NT2/D1 (cell line): ENCODE measurements at regions not wholly inside any gene's neighbourhood (a gene's known extent, or its start where the extent isn't known, plus 50 kb on each side); places are given as distances from the start of the nearest gene placed in this dataset.

Experiments used
- DNase-seq: peaks from one replicate; pipeline ENCODE4 v3.0.0-alpha.2; 2011; ENCODE audit warnings: low read depth, low spot score
- H3K27me3 ChIP-seq: 2 replicates; pipeline ENCODE4 v1.6.0; 2011; ENCODE audit warnings: mild to moderate bottlenecking; ENCODE audit not compliant: insufficient read length, insufficient read depth
- H3K36me3 ChIP-seq: 2 replicates; pipeline ENCODE4 v1.6.1; 2011; ENCODE audit warnings: mild to moderate bottlenecking, low read length, mixed read lengths; ENCODE audit not compliant: insufficient read depth, insufficient read length
- H3K4me1 ChIP-seq: 2 replicates; pipeline ENCODE4 v1.5.1; 2011; ENCODE audit not compliant: insufficient read depth, insufficient read length
- H3K4me3 ChIP-seq: 2 replicates; pipeline ENCODE4 v1.5.1; 2011; ENCODE audit warnings: low read depth; ENCODE audit not compliant: insufficient read length
- H3K9ac ChIP-seq: 2 replicates; pipeline ENCODE4 v1.6.0; 2011; ENCODE audit warnings: low read depth; ENCODE audit not compliant: insufficient read length
- H3K9me3 ChIP-seq: 2 replicates; pipeline ENCODE4 v1.5.1; 2011; ENCODE audit warnings: mild to moderate bottlenecking, low read length; ENCODE audit not compliant: insufficient read depth
- SUZ12 ChIP-seq: IDR thresholded peaks from 2 replicates; pipeline ENCODE4 v1.6.1; 2011; ENCODE audit not compliant: insufficient read length, insufficient read depth; ENCODE audit errors: extremely low read depth
- YY1 ChIP-seq: IDR thresholded peaks from 2 replicates; pipeline ENCODE4 v1.6.1; 2011; ENCODE audit not compliant: insufficient read length, insufficient read depth
- ZNF274 ChIP-seq: IDR thresholded peaks from 2 replicates; pipeline ENCODE4 v1.6.1; 2011; ENCODE audit warnings: mild to moderate bottlenecking, low read depth, low read length

- DNase-seq, result no peak
- Histone ChIP-seq H3K4me1 (no peaks in the 10 kb centered on the region), H3K4me3 (no peak overlapping the region), H3K36me3 (no peaks in the 10 kb centered on the region), H3K9me3 (no peaks in the 10 kb centered on the region), H3K9ac (no peak overlapping the region), H3K27me3 (no peaks in the 10 kb centered on the region)
- TF ChIP-seq YY1 (no peak), SUZ12 (no peak), ZNF274 (no peak)
These were observed 208.9 kb upstream of the SLC30A5 start for GRCh38 chr5:68884883-68885282.

GRCh38 chr5:68886814-68887213 is 207.0 kb upstream of the SLC30A5 start:
- Histone ChIP-seq H3K4me1 (no peaks in the 10 kb centered on the region), H3K27me3 (no peaks in the 10 kb centered on the region), H3K9me3 (no peaks in the 10 kb centered on the region), H3K36me3 (no peaks in the 10 kb centered on the region), H3K9ac (no peak overlapping the region), H3K4me3 (no peak overlapping the region)
- DNase-seq, result no peak
- TF ChIP-seq YY1, result no peak
- TF ChIP-seq ZNF274, result no peak
- no peak for TF ChIP-seq SUZ12

GRCh38 chr5:68891718-68892117 is 202.1 kb upstream of the SLC30A5 start:
- DNase-seq, result no peak

GRCh38 chr5:68894673-68895072 is 199.1 kb upstream of the SLC30A5 start:
- Histone ChIP-seq H3K27me3 (no peaks in the 10 kb centered on the region), H3K9me3 (no peaks in the 10 kb centered on the region; the same call in 1 of the 2 replicates), H3K9ac (no peak overlapping the region), H3K4me1 (no peaks in the 10 kb centered on the region), H3K36me3 (no peaks in the 10 kb centered on the region), H3K4me3 (no peak overlapping the region)
- DNase-seq, result no peak
- TF ChIP-seq SUZ12, result no peak
- TF ChIP-seq ZNF274, result no peak
- TF ChIP-seq YY1, result no peak

More at GRCh38 chr5:68891718-68892117, 202.1 kb upstream of the SLC30A5 start:
- TF ChIP-seq SUZ12, result no peak
- no peak for TF ChIP-seq ZNF274
- no peak for TF ChIP-seq YY1
- no peaks in the 10 kb centered on the region for H3K9me3 ChIP-seq
- H3K27me3 ChIP-seq, result no peaks in the 10 kb centered on the region
- H3K4me3 ChIP-seq, result no peak overlapping the region
- no peak overlapping the region for H3K9ac ChIP-seq
- H3K36me3 ChIP-seq, result no peaks in the 10 kb centered on the region
- no peaks in the 10 kb centered on the region for H3K4me1 ChIP-seq

- Histone ChIP-seq H3K9me3 (peaks cover 6% of the 10 kb centered on the region; the same call in 1 of the 2 replicates), H3K27me3 (no peaks in the 10 kb centered on the region), H3K9ac (no peak overlapping the region), H3K4me1 (no peaks in the 10 kb centered on the region), H3K36me3 (no peaks in the 10 kb centered on the region), H3K4me3 (no peak overlapping the region)
- DNase-seq, result peak; percentile 50
- no peak for TF ChIP-seq ZNF274
- TF ChIP-seq SUZ12, result no peak
- TF ChIP-seq YY1, result no peak
These were observed 194.8 kb upstream of the SLC30A5 start for GRCh38 chr5:68898951-68899471.

- Histone ChIP-seq H3K36me3 (no peaks in the 10 kb centered on the region), H3K9ac (no peak overlapping the region), H3K4me3 (no peak overlapping the region), H3K4me1 (no peaks in the 10 kb centered on the region), H3K27me3 (no peaks in the 10 kb centered on the region), H3K9me3 (no peaks in the 10 kb centered on the region)
- TF ChIP-seq ZNF274, result no peak
- TF ChIP-seq YY1, result no peak
- no peak for TF ChIP-seq SUZ12
- no peak for DNase-seq
These were observed 181.7 kb upstream of the SLC30A5 start for GRCh38 chr5:68911840-68912690.

- no peaks in the 10 kb centered on the region for H3K4me1 ChIP-seq
- no peaks in the 10 kb centered on the region for H3K36me3 ChIP-seq
- no peak for DNase-seq
- TF ChIP-seq SUZ12, result no peak
- TF ChIP-seq ZNF274, result no peak
- TF ChIP-seq YY1, result no peak
- H3K9ac ChIP-seq, result no peak overlapping the region
- H3K27me3 ChIP-seq, result no peaks in the 10 kb centered on the region
- peaks cover 11% of the 10 kb centered on the region; the same call in 1 of the 2 replicates for H3K9me3 ChIP-seq
- H3K4me3 ChIP-seq, result no peak overlapping the region
These were observed 178.7 kb upstream of the SLC30A5 start for GRCh38 chr5:68915079-68915478.
